BJ (cell line): ENCODE measurements at regions not wholly inside any gene's neighbourhood (a gene's known extent, or its start where the extent isn't known, plus 50 kb on each side); places are given as distances from the start of the nearest gene placed in this dataset.

ENCODE experiments used
- CTCF ChIA-PET: fragments of 350-600 bp; formaldehyde crosslinking; extraction: SDS; loops from one replicate; lab custom pipeline; 2021; ENCODE audit warnings: antibody characterized with exemption, inconsistent platforms; lab: Yijun Ruan, JAX
- POLR2A ChIA-PET: fragments of 300-600 bp; sonication (Branson Sonifier 250); formaldehyde crosslinking; extraction: SDS; loops from one replicate; lab custom pipeline; 2021; ENCODE audit warnings: antibody characterized with exemption; lab: Charles Lee
- DNase-seq: peaks from one replicate; pipeline ENCODE4 v3.0.0-alpha.2; 2011; ENCODE audit warnings: low read depth
- H3K27me3 ChIP-seq: 2 replicates; pipeline ENCODE4 v1.6.0; 2011; ENCODE audit warnings: low read length; ENCODE audit not compliant: control insufficient read depth, insufficient read depth
- H3K36me3 ChIP-seq: 2 replicates; pipeline ENCODE4 v1.5.1; 2011; ENCODE audit warnings: low read length; ENCODE audit not compliant: control insufficient read depth, insufficient read depth
- H3K4me3 ChIP-seq: 2 replicates; pipeline ENCODE4 v1.5.1; 2011; ENCODE audit warnings: low read depth, mild to moderate bottlenecking, control low read depth, low read length
- TF ChIP-seq, protein P1 (sequence below): IDR thresholded peaks from 2 replicates; pipeline ENCODE4 v1.5.1; 2011; ENCODE audit warnings: low read depth, mild to moderate bottlenecking, control low read depth, inconsistent platforms, low read length, moderate library complexity; ENCODE audit not compliant: insufficient read depth

DNA sequence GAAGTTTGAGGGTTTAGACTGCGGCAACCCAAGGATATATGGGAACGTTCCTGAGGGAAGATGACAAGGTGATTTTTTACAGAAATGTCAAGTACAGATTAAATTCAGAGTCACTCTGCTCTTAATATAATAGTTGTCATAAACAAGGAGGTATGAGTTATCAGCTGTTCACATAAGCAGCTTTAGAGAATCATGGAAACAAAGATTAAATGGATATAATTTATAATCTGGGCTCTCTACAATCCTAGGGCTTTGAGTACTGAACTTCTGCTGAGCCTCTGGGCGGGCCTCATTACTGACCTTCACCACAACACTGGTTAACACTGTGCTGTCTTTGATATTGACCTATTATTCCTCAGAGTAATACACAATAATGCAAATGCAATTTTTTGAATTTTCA lies 577.8 kb downstream of the RPS29 start:
- POLR2A ChIA-PET: no interaction called here
- Histone ChIP-seq H3K27me3 (no peaks in the 10 kb centered on the region), H3K36me3 (no peaks in the 10 kb centered on the region), H3K4me3 (no peak overlapping the region)
- TF ChIP-seq, protein P1, sequence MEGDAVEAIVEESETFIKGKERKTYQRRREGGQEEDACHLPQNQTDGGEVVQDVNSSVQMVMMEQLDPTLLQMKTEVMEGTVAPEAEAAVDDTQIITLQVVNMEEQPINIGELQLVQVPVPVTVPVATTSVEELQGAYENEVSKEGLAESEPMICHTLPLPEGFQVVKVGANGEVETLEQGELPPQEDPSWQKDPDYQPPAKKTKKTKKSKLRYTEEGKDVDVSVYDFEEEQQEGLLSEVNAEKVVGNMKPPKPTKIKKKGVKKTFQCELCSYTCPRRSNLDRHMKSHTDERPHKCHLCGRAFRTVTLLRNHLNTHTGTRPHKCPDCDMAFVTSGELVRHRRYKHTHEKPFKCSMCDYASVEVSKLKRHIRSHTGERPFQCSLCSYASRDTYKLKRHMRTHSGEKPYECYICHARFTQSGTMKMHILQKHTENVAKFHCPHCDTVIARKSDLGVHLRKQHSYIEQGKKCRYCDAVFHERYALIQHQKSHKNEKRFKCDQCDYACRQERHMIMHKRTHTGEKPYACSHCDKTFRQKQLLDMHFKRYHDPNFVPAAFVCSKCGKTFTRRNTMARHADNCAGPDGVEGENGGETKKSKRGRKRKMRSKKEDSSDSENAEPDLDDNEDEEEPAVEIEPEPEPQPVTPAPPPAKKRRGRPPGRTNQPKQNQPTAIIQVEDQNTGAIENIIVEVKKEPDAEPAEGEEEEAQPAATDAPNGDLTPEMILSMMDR: no peak
- CTCF ChIA-PET: no interaction called here
- no peak for DNase-seq

DNA sequence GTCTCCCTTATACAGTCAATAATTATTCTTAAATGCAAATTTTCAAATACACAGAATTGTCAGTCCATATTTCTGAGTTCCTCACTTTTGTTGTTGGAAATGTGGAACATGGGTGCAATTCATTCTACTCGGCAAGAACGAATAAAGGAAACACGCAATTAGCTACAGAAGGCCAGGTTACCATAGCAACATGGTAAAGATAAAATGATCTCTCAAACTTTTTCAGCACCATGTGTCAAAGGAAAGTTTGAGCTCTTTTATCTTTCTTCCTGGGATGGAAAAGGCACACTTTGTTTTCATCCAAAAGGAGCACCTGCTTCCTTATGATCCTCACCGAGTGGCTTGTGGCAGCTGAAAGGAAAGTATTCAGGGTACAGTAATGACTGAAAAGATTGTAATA lies 595.0 kb downstream of the RPS29 start:
- POLR2A ChIA-PET: no interaction called here
- TF ChIP-seq, protein P1: no peak
- Histone ChIP-seq H3K27me3 (no peaks in the 10 kb centered on the region), H3K4me3 (no peak overlapping the region), H3K36me3 (no peaks in the 10 kb centered on the region)
- DNase-seq: no peak
- CTCF ChIA-PET: no interaction called here

DNA sequence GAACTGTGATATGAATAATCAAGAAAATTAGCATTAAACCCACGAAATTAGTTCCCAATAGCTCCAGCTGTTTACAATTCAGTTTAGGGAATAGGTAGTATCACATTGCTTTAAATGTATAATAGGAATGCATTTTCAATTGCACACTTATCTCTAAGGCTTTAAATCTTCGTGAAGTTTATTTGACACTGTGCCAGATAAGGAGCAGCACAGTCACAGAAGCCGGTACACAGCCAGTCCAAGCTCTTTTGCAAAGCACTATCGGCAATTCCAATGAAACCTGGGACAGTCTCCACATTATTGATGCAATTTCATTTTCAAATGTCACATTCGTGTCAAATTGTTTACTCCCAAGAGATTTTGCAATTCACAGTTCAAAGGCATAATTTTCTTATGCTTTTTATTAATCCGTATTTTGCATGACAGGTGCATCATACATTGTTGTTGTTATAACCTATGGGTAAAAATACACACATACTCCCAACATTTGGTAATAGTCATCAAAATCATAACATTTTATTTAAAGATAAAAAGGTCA lies 602.8 kb downstream of the RPS29 start:
- TF ChIP-seq, protein P1: no peak
- Histone ChIP-seq H3K27me3 (no peaks in the 10 kb centered on the region), H3K4me3 (no peak overlapping the region), H3K36me3 (no peaks in the 10 kb centered on the region)
- CTCF ChIA-PET: interaction anchor here (0.6 to 1.3 kb wide), 3 partner anchors 13 to 668 kb away, joined by 3 read pairs; no protein-coding TSS in a partner anchor
- no peak for DNase-seq
- POLR2A ChIA-PET: no interaction called here

DNA sequence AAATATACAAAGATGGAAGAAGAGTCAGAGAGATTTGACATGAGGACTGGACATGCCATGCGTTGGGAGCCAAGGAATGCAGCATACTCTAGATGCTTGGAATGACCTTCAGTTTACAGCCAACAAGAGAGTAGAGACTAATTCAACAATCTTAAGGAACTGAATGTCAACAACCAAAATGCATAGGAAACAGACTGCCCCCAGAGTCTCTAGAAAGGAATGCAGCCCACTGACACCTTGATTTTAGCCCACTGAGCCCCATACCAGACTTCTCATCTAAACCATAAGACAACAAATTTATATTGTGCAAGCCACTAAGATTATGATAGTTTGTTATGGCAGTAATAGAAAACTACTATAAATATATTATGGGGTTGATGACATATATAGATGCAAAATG lies 611.2 kb downstream of the RPS29 start:
- TF ChIP-seq, protein P1: no peak
- Histone ChIP-seq H3K36me3 (no peaks in the 10 kb centered on the region), H3K4me3 (no peak overlapping the region), H3K27me3 (no peaks in the 10 kb centered on the region)
- POLR2A ChIA-PET: no interaction called here
- DNase-seq: no peak
- CTCF ChIA-PET: no interaction called here

DNA sequence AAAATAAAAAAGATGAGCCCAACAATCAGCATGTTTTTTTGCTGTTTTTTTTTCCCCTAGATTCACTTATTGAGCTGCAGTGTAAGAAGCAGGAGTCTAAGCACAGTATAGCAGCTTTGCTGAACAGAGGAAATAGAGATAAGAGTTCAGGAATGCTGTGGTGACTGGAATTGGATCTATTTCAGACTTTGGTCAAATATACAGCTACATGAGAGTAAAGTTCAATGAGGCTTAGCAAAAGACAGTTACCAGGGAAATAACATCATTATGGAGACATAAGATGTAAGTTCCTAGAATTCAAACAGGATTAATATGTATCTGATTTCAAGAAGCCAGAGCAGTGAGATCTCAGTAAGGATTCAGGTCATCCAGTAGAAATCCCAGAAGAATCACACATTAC lies 613.0 kb downstream of the RPS29 start:
- POLR2A ChIA-PET: no interaction called here
- Histone ChIP-seq H3K36me3 (no peaks in the 10 kb centered on the region), H3K4me3 (no peak overlapping the region), H3K27me3 (no peaks in the 10 kb centered on the region)
- DNase-seq: no peak
- CTCF ChIA-PET: interaction anchor here (0.7 kb wide), 1 partner anchor 468 kb away, joined by 4 read pairs; no protein-coding TSS in a partner anchor
- TF ChIP-seq, protein P1: no peak
